GM13976 (cell line): ENCODE measurements at regions not wholly inside any gene's neighbourhood (a gene's known extent, or its start where the extent isn't known, plus 50 kb on each side); places are given as distances from the start of the nearest gene placed in this dataset.

ENCODE experiments used
- DNase-seq: peaks from one replicate; pipeline ENCODE4 v3.0.0; 2012; ENCODE audit warnings: low spot score
- CTCF ChIP-seq: IDR thresholded peaks from 2 replicates; pipeline ENCODE4 v1.5.1; 2012; ENCODE audit warnings: borderline replicate concordance, mild to moderate bottlenecking; ENCODE audit not compliant: insufficient read depth; ENCODE audit errors: extremely low read depth, missing control alignments, control extremely low read depth
- in situ Hi-C: fragments of 300-500 bp; cut with MboI; formaldehyde crosslinking; loops from one replicate; pipeline ENCODE4 v1.12.0; 2022; ENCODE audit warnings: low sequenced_read_pairs, mixed read lengths, inconsistent platforms; ENCODE audit not compliant: unreplicated experiment

GRCh38 chr10:53093878-53094277 is 321.3 kb upstream of the MBL2 start:
- DNase-seq, result no peak
- TF ChIP-seq CTCF, result no peak
- in situ Hi-C loops, result no loop called here

GRCh38 chr10:53091574-53091973 is 319.0 kb upstream of the MBL2 start:
- TF ChIP-seq CTCF, result no peak
- no peak for DNase-seq
- in situ Hi-C loops, result no loop called here

- no peak for TF ChIP-seq CTCF
- DNase-seq, result no peak
- in situ Hi-C loops, result no loop called here
Measured at GRCh38 chr10:53088961-53089360, 316.4 kb upstream of the MBL2 start.

- TF ChIP-seq CTCF, result no peak
- DNase-seq, result no peak
- in situ Hi-C loops, result no loop called here
Measured at GRCh38 chr10:53079283-53079682, 306.7 kb upstream of the MBL2 start.

- DNase-seq, result no peak
- in situ Hi-C loops, result no loop called here
- TF ChIP-seq CTCF, result no peak
Measured at GRCh38 chr10:53076948-53077347, 304.4 kb upstream of the MBL2 start.

- DNase-seq, result no peak
- no peak for TF ChIP-seq CTCF
- in situ Hi-C loops, result no loop called here
Measured at GRCh38 chr10:53075469-53075868, 302.9 kb upstream of the MBL2 start.

GRCh38 chr10:53072144-53072543 is 299.6 kb upstream of the MBL2 start:
- in situ Hi-C loops, result no loop called here
- DNase-seq, result no peak
- no peak for TF ChIP-seq CTCF
